HepG2 (cell line): ENCODE measurements at regions not wholly inside any gene's neighbourhood (a gene's known extent, or its start where the extent isn't known, plus 50 kb on each side); places are given as distances from the start of the nearest gene placed in this dataset.

Experiments
- CBFB ChIP-seq: sonication (generic); formaldehyde crosslinking; IDR thresholded peaks from 2 replicates; pipeline ENCODE4 v1.4.0; 2020; ENCODE audit warnings: missing genetic modification reagents
- CREBL2 ChIP-seq: sonication (generic); formaldehyde crosslinking; IDR thresholded peaks from 2 replicates; pipeline ENCODE4 v1.8.1; 2023; ENCODE audit warnings: missing genetic modification reagents, mild to moderate bottlenecking, borderline replicate concordance
- EHMT2 ChIP-seq: fragments of 200-600 bp; sonication (generic); IDR thresholded peaks from 2 replicates; pipeline ENCODE4 v1.7.0; 2017; ENCODE audit warnings: antibody characterized with exemption, low read depth, low read length, borderline replicate concordance
- MEF2D ChIP-seq: sonication (generic); formaldehyde crosslinking; IDR thresholded peaks from 2 replicates; pipeline ENCODE4 v1.5.1; 2020; ENCODE audit warnings: mild to moderate bottlenecking, missing genetic modification reagents
- SOX5 ChIP-seq: IDR thresholded peaks from 2 replicates; pipeline ENCODE4 v1.6.1; 2016; ENCODE audit warnings: borderline replicate concordance
- SP1 ChIP-seq, 2 experiments: fragments of 450-650 bp in 1 of 2; sonication (generic) in 1 of 2; formaldehyde crosslinking in 1 of 2; IDR thresholded peaks; 2 replicates each; pipeline versions ENCODE4 v1.4.0 to v1.6.1; 2016 to 2020; ENCODE audit warnings: missing genetic modification reagents in 1 of 2
- TP53 ChIP-seq: sonication (generic); formaldehyde crosslinking; conservative IDR thresholded peaks from 2 replicates; pipeline ENCODE4 v1.4.0; 2020; ENCODE audit warnings: missing genetic modification reagents
- ZNF331 ChIP-seq: sonication (generic); formaldehyde crosslinking; IDR thresholded peaks from 2 replicates; pipeline ENCODE4 v1.4.0; 2020; ENCODE audit warnings: missing genetic modification reagents
- ZNF605 ChIP-seq: sonication (generic); formaldehyde crosslinking; IDR thresholded peaks from 2 replicates; pipeline ENCODE4 v1.8.0; 2022; ENCODE audit warnings: mild to moderate bottlenecking, missing genetic modification reagents

- TF ChIP-seq SOX5 (CRISPR knock-in tag) (no peak), ZNF605 (CRISPR knock-in tag) (no peak), CREBL2 (CRISPR knock-in tag) (no peak), CBFB (CRISPR knock-in tag) (no peak), SP1 (IDR thresholded peaks at IDR 0.05) (no peak), SP1 (CRISPR knock-in tag; IDR thresholded peaks at IDR 0.05) (no peak), ZNF331 (CRISPR knock-in tag) (no peak), TP53 (CRISPR knock-in tag) (no peak), MEF2D (no peak), EHMT2 (no peak)
These were observed 450.0 kb upstream of the CCDC179 start for GRCh38 chr11:23310276-23310675.
